HG03354 (cell line): ENCODE measurements at regions not wholly inside any gene's neighbourhood (a gene's known extent, or its start where the extent isn't known, plus 50 kb on each side); places are given as distances from the start of the nearest gene placed in this dataset.
"Not testable (repeated sequence)": the region's sequence is repeated elsewhere in the genome, so short reads cannot be mapped to it uniquely, and the experiment has no call there.

ENCODE experiments used
- ATAC-seq: cut with Tn5 transposase; IDR thresholded peaks from one replicate; pipeline ENCODE4 v1.9.1; 2021; ENCODE audit warnings: mild to moderate bottlenecking; ENCODE audit not compliant: unreplicated experiment, poor library complexity, severe bottlenecking

DNA sequence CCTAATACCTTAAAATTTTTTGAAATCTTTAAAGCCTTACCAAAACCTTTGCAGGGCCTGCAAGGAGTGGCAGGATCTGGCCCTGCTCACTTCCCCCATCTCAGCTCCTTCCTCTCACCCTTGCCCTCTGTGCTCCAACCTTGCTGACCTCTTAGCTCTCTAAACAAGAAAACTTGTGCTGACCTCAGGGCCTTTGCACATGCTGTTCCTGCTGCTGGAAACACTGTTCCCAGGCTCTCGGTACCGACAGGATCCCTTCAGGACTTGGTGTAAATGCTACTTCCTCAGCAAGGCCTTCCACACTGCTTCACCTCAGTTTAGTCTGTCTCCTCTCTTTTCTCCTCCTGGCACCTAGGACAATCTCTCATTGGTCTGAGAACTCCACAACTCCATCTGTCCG lies 155.4 kb upstream of the IQSEC1 start:
- no peak for ATAC-seq

DNA sequence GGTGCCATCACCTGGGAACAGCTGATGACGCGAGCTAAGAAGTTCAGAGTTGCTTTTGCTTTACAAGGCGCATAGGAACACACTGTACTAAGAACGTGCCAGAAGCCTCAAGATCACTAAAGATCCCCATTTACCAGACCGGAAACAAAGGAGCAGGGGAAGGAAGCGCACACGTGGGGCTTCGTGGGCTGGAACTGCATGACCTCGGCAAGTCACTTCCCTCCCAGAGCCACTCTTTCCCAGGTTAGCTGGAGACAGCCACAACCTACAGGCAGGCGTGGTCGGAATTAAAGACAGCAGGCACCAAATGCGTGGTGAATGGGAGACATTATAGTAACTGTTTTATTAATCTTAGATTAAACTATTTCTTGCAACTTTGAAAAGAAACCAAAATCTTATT lies 154.9 kb upstream of the IQSEC1 start:
- not testable (repeated sequence) for ATAC-seq

DNA sequence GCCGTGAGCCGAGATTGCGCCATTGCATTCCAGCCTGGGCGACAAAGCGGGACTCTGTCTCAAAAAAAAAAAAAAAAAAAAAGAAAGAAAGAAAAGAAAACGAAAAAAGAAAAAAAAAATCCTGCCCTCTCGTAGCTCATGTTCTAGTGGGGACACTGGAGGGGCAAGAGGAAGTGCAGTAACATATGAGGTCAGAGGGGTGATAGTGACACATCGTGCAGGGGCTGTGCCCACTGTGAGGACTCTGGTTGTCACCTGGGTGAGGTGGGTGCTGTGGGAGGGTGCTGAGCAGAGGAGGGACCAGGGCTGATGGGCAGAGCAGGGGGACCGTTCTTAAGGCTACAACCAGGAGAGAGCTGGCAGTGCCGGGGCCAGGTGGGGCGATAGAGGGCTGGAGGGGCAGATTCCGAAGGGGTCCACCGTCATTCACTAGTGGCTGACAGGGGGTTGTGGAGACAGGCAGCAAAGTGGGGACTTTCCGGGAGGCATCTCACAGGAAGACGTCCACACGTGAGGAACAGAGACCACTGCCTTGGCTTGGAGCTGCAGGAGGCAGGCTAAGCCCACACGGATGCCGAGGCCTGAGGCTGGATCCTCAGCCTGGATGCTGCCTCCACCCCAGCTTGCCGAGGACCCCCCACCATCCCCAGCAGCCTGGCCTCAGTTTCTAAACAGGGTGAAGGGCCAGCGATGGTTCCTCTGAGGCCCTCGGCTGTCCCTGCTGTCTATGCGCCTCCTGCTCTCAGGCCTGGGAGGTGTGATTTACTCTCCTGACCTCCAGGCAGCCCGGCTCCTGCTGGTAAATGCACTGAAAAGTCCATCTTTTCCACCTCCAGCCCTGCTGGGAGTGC lies 154.3 kb upstream of the IQSEC1 start:
- ATAC-seq = no peak

DNA sequence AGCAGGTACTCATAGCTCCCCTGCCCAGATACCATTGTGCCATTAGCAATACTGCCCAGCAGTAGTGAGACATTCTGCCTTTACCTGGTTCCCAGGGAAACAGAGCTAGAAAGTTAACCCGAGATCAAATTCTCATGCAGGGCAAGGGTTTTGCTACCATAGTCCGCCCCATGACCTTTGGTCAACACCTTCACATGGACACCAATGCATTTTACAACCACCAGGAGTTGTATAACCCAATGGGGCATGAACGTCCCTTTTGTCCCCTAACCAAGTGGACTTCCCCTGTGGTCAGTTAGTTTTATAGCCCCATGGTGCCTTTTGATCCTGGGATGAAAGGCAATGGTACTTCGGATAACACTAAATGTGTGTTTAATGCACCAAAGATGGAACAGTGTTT lies 151.7 kb upstream of the IQSEC1 start:
- no peak for ATAC-seq

DNA sequence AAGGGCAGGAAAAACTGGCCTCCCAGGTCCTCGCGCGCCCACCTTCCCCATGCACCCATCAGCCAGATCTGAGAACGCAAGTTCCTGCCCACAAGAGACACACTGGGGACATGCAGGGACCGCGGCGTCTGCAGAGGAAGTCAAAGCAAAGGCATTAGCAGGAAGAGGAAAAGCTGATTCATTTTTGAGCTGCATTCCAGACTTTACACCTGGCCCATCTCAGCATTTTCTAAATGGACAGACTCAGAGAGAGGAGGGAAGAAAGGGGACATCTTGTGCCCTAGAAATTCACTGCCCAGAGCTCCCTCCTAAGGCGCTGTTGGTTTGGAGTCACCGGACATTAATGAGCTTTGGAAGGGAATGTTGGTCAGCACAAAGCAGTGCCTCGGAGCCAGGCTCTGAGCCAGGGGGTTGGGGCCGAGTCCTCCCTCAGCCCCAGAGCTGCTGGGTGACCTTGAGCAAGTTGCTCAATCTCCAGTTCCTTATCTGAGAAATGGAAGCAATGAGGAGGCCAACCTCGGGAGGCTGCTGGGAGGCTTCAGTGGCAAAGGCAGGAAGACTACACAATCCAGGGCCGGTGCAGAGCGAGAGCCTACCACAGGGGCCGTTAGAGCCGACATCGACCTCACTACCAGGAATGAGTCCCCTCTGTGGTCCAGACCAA lies 150.5 kb upstream of the IQSEC1 start:
- no peak for ATAC-seq

DNA sequence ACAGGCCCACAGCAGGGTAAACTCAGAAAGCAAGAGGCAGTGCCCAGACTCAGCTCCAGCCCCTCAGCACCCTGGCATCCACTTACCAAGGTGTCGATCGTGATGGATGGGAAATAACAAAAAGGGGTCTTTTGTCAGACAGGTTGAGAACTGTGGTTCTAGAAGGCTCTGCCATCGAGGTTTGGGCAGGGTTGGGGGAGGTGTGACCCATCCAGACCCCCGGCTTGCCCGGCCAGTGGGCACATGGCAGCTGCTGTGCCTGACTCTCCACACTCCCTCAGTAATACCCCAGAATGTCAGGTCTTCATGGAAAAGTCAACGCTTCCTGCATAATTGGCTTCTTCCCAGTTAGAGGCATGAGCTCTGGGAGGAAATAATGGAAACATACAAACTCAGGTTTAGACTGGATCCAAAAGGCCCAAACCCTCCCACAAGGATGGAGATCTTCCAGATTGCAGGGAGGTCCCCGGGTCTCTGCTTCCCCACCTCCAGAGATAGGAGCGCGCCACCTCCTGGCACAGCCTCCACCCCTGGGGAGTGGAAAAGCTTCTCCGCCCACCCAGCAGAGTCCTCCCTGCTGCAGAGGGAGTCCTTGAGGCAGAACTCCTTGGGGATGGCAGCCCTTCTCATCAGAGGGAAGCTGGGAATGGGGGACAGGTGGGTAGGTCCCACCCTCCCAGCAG lies 149.8 kb upstream of the IQSEC1 start:
- no peak for ATAC-seq

DNA sequence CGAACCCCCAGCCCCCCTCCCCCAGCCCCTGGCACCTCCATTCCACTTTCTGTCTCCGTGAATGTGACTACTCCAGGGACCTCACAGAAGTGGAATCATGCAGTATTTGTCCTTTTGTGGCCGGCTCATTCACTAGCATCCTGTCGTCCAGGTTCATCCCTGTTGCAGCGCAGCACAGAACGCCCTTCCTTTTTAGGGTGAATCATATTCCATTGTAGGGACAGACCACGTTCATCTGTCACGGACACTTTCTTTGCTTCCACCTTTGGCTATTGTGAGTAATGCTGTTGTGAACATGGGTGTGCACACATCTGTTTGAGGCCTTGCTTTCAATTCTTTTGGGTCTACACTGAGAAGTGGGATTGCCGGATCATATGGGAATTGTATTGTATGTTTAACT lies 148.9 kb upstream of the IQSEC1 start:
- no peak for ATAC-seq

DNA sequence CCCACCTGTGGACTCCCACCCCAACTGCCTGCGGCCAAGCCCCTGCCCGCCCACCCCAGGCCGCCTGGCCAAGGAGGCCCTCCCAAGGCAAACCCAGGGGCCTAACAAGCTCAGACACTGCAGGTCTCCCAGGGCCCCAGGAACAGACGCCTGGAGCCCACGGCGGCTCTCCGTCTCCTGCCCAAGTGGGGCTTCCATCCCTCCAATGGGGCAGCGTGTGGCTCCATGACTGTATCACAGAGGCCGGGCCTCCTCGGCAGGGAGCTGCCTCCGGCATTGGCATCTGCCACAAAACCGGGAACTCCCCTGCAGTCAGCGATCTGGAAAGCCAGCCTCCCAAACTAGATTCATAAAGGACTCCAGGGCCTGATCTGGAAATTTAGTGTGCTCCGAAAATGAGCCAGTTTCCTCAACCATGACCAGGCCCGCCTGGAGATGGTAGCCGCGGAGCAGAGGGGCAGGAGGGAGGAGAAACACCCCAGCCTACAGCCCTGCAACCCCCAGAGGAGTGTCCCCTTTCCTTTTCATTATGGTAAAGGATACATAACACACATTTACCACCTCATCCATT lies 148.3 kb upstream of the IQSEC1 start:
- no peak for ATAC-seq

DNA sequence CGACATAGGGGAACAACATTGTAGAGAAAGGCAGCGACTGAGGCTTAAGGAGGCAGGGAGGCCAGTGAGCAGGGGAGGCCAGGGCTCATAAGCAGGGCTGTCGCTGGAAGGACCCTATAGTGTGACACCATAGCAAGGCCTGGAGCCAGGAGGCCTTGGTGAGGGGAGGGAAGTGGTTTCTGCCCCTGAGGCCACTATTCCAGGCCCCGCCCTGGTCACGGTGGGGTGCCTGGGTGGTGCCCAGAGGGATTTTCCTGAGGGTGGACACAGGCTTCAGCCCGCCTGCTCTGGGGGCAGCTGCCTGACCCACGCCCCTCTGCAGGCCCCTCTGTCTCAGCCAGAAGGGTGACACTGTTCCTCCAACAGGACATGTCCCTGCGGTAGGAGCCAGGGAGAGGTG lies 147.8 kb upstream of the IQSEC1 start:
- ATAC-seq = no peak

DNA sequence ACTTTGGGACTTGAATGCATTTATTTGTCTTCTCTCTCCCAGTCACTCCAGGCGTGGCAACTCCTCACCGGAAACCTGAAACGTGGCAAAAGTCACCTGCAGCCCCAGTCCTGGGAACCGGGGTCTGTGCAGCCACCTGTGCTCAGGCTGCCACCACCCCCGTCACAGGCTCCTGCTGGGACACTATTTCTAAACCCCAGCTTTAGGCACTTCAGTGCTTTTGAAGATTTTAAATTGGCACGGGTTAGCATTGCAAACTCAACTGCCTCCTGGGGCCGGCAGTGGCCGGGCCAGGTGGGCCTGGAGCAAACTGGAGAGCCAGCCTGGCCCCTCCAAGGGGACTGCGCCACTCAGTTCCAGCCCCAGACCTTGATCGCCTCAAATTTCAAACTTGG lies 146.7 kb upstream of the IQSEC1 start:
- no peak for ATAC-seq

DNA sequence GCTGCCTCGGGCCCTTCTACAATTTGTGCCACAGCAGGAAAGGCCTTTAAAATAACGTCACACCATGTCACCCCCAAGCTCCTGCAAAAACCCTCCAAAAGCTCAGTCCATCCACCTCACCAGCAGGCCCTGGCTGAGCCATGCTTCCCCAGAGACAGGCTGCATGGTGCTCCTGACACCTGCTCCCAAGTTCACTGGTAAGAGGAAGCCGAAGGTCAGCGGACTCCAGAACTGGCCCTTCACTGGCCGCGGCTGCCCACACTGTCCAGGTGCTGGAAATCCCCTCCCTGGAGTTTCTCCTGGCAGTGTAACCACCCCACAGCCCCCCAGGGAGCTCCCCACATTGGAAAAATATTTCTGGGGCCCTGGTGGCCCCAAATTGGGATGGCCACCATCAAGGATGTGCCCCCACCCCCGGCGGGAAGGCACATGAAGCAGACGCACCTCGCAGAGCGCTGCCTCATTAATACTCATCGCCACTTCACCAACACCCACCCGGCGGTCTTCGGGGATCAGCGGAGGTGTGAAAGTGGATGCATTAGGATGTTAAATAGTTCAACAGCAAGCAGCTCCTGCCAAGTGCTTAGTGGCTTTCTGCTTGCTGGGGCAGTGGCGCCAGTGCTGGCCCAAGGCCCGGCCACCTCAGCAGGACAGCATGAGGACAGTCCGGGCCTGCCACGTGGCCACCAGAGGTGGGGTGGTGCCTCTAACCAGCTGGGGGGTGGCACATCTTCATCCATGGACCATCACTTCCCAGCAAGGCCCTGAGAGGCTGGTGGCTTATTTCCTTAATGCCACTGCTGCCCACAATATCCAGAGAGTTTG lies 146.1 kb upstream of the IQSEC1 start:
- no peak for ATAC-seq

DNA sequence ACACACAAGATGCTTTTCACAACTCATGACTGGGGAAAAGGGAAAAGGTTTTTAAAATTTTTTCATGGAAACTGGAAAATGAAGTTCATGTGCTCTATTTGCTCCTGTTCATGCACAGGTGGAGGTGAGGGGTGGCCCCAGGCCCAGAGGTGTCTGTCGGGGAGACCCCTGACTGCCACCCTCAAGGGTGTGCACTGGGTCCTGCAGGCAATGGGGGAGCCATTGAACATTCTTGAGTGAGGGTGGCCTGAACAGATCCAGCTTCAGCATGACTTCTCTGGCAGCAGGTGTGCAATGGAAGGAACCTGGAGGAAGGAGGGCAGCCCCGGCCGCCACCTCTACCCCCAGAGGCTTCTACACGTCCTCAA lies 145.3 kb upstream of the IQSEC1 start:
- ATAC-seq = no peak

DNA sequence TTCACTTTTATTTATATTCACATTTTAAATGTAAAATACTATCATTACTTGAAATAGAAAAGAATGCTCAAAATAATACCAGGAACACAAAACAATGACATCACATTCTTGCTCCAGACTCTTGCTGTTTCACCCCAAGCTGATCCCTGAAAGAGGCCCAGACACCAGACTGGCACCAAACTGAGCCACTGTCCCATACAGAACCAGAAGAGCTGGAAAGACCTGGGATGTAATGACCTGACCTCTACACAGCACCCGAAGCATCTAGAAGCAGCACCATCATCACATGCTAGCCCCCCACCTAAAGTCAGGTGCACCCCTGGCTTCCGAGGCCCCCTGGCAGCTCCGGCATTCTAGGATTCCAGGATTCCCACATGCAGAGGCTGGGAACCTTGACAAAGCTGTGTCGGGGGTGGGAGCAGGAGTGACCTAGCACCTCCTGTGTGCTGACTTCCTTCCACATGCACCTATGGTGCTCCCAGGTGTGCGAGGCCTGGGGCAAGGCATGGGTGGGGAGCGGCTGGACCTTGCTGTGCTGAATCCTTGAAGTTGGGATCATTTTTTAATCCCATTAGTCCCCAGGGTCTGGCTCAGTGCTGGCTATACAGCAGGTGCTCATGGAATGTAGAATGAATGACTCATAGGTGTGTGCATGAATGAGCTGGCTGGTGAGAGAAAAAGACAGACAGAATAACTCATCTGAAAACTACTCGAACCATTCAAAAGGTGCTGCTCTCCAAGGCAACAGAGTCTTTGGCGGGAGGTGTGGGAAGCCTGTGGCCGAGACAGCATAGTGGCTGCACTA lies 144.7 kb upstream of the IQSEC1 start:
- no peak for ATAC-seq

DNA sequence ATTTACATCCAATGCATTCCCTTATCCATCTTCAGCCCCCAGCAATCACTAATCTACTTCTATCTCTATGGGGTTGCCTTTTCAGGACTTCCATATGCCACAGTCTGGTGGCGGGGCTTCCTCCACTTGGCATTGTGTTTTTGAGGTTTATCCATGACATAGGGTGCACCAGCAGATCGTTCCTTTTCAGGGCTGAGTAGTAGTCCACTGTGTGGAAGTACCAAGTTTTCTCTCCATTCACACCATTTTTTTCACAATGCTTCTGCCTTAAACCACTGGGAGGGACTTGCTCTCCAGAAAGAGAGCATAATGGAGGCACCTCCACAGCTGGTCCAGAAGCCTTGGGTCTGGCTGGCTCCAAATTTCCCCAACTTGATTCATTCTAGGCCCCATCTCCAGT lies 144.0 kb upstream of the IQSEC1 start:
- ATAC-seq = no peak

DNA sequence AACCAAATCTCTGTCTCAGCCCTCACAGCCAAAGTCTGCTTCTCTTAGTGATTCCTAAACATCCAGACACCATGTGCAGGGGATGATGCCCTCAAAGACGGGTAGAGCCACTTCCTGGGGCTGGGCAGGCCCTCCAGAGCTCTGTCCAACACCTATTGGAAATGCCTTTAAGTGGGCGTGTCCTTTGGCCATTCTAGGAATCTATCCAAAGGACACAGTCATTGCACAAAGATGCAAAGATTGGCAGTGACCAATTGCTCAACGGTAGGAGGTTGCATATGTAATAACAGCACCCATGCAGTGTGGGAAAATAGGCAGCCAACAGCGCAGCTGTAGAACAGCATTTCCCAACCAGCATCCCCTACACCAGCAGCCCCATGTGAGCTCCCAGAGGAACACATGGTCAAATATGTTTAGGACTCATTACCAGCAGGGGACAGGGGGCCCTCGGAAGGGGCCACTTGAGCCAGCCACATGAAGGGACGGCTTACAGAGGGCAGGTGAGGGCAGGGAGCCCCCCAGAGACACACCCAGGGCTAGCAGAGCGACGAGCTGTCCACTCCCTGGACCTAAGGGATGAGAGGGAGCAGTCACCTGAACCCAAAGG lies 142.8 kb upstream of the IQSEC1 start:
- no peak for ATAC-seq

DNA sequence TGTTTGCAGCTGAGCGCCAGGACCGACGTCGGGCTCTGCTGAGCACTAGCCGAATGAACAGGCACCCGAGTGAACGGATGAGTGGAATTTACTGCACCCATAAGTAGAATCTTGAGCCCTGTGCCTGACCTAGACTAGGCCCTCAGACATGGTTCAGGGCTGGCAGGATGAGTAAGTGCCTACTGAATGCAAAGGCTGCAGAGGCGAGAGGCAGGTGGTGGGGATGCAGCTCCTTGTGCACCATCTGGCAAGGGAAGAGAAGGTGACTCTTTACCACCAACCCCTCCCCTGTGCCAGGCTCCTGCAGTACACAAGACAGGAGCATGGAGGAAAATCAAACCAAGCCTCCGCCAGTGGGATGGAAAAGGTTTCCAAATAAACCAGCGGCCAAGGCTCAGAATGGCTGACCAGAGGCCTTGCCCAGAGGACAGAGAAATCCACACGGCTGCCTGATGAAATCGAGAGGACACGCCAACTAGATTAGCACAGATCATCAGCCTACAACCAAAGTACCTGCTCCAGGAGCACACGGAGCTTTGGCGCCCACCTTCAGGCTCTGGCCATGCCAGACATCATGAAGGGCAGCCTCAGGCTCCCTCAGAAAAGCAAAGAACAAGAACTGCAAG lies 141.7 kb upstream of the IQSEC1 start:
- ATAC-seq = no peak

DNA sequence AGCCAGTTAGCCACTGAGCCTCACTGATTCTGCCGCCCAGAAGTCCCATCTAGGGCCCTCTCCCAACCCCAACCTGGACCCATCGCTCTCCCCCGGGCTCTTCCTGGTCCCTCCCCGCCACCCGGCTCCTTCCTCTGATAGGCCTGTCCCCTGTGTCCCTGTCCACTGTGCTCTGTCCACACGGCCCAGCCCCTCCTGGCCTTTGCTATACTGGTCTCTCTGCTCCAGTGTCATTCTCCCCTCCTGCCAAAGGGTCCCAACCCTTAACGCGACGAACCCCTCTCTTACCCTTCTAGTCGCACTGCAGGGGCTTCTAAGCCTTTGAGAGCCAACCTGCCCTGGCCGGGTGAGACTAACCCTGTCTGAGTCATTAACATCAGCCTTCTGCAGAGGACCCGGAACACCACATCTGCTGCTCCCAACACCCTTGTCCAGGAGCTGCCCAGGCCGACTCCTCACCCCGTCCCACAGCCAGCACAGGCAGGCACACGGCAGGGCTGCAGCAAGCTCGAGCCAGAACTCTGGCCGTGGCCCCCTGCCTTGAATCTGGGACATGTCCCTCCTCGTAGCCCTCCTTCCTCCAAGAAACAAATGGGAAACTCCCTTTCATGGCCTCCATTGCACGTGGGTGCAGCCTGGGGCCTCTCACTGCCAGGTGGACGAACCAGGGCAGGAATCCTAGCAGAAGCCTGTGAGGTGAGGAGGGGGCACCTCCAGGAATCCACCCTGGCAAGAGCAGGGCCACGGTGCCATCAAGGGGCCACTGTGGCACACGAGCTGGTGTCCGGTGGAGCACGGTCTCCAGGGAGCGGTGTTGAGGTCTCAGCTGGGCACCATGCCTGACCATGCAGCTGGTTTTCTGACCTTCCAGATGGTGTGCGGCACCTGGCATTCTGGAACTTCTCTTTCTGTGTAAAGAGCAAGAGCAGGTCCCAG lies 140.9 kb upstream of the IQSEC1 start:
- ATAC-seq = no peak
